H1 (cell line): ENCODE measurements at regions not wholly inside any gene's neighbourhood (a gene's known extent, or its start where the extent isn't known, plus 50 kb on each side); places are given as distances from the start of the nearest gene placed in this dataset.

Experiments
- BRCA1 ChIP-seq: IDR thresholded peaks from 2 replicates; pipeline ENCODE4 v1.6.1; 2012; ENCODE audit warnings: low read depth, low read length, improper control_type of control experiment
- EGR1 ChIP-seq: IDR thresholded peaks from 2 replicates; pipeline ENCODE4 v1.6.1; 2011; ENCODE audit warnings: low read depth, low read length, borderline replicate concordance
- EP300 ChIP-seq, 2 experiments: IDR thresholded peaks; 1 replicate in 1 of 2; 2 replicates in 1 of 2; pipeline ENCODE4 v1.6.1; 2011 to 2012; ENCODE audit warnings: low read depth in 2 of 2, low read length in 2 of 2, mild to moderate bottlenecking in 2 of 2, borderline replicate concordance in 1 of 2, inconsistent platforms in 1 of 2, moderate library complexity in 1 of 2
- MAFK ChIP-seq: IDR thresholded peaks from 2 replicates; pipeline ENCODE4 v1.6.1; 2012; ENCODE audit warnings: low read depth, mild to moderate bottlenecking, improper control_type of control experiment, low read length
- POLR2A ChIP-seq, 2 experiments: IDR thresholded peaks; 1 replicate in 1 of 2; 2 replicates in 1 of 2; pipeline ENCODE4 v1.6.1; 2011; ENCODE audit warnings: low read depth in 2 of 2, low read length in 2 of 2, mild to moderate bottlenecking in 2 of 2; ENCODE audit errors: control extremely low read depth in 1 of 2
- POLR2AphosphoS5 ChIP-seq: IDR thresholded peaks from 2 replicates; pipeline ENCODE4 v1.6.1; 2011; ENCODE audit warnings: low read depth, low read length
- RBBP5 ChIP-seq: IDR thresholded peaks from 2 replicates; pipeline ENCODE4 v1.7.1; 2012; ENCODE audit warnings: low read depth, mild to moderate bottlenecking, inconsistent platforms, low read length, moderate library complexity, borderline replicate concordance
- TAF1 ChIP-seq: IDR thresholded peaks from 2 replicates; pipeline ENCODE4 v1.6.1; 2011; ENCODE audit warnings: mild to moderate bottlenecking, low read depth, low read length
- USF2 ChIP-seq: IDR thresholded peaks from 2 replicates; pipeline ENCODE4 v1.6.1; 2011; ENCODE audit warnings: low read length, improper control_type of control experiment
- TF ChIP-seq, protein P1 (sequence below), 3 experiments: IDR thresholded peaks; 1 replicate in 2 of 3; 2 replicates in 1 of 3; pipeline versions ENCODE4 v1.5.1 to v1.6.1; 2011; ENCODE audit warnings: low read length in 3 of 3, mild to moderate bottlenecking in 3 of 3, inconsistent platforms in 2 of 3, low read depth in 1 of 3, moderate library complexity in 1 of 3; ENCODE audit not compliant: insufficient read depth in 1 of 3; ENCODE audit errors: control extremely low read depth in 1 of 3
- TF ChIP-seq, protein P2 (sequence below): IDR thresholded peaks from 2 replicates; pipeline ENCODE4 v1.6.1; 2012; ENCODE audit warnings: inconsistent platforms
- TF ChIP-seq, protein P3 (sequence below): IDR thresholded peaks from 2 replicates; pipeline ENCODE4 v1.6.1; 2011; ENCODE audit warnings: low read depth, mild to moderate bottlenecking, low read length; ENCODE audit not compliant: insufficient read depth

- TF ChIP-seq POLR2A (IDR thresholded peaks at IDR 0.05; ENCODE audit: control extremely low read depth in 1 of 2, low read depth in 2 of 2, low read length in 2 of 2) (no peak), POLR2AphosphoS5 (no peak), TAF1 (no peak), RBBP5 (no peak), EGR1 (no peak), MAFK (no peak), EP300 (IDR thresholded peaks at IDR 0.05; ENCODE audit: borderline replicate concordance in 1 of 2, low read depth in 2 of 2, low read length in 2 of 2) (no peak), USF2 (no peak), BRCA1 (no peak)
- TF ChIP-seq, protein P1, sequence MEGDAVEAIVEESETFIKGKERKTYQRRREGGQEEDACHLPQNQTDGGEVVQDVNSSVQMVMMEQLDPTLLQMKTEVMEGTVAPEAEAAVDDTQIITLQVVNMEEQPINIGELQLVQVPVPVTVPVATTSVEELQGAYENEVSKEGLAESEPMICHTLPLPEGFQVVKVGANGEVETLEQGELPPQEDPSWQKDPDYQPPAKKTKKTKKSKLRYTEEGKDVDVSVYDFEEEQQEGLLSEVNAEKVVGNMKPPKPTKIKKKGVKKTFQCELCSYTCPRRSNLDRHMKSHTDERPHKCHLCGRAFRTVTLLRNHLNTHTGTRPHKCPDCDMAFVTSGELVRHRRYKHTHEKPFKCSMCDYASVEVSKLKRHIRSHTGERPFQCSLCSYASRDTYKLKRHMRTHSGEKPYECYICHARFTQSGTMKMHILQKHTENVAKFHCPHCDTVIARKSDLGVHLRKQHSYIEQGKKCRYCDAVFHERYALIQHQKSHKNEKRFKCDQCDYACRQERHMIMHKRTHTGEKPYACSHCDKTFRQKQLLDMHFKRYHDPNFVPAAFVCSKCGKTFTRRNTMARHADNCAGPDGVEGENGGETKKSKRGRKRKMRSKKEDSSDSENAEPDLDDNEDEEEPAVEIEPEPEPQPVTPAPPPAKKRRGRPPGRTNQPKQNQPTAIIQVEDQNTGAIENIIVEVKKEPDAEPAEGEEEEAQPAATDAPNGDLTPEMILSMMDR (IDR thresholded peaks at IDR 0.05; ENCODE audit: control extremely low read depth in 1 of 3, insufficient read depth in 1 of 3, low read depth in 1 of 3, low read length in 3 of 3): no peak
- TF ChIP-seq, protein P2, sequence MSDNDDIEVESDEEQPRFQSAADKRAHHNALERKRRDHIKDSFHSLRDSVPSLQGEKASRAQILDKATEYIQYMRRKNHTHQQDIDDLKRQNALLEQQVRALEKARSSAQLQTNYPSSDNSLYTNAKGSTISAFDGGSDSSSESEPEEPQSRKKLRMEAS: no peak
- TF ChIP-seq, protein P3, sequence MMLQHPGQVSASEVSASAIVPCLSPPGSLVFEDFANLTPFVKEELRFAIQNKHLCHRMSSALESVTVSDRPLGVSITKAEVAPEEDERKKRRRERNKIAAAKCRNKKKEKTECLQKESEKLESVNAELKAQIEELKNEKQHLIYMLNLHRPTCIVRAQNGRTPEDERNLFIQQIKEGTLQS: no peak
These were observed 140.0 kb downstream of the FMR1NB start for GRCh38 chrX:148120999-148121623.
